ENCODE measurements at regions not wholly inside any gene's neighbourhood (a gene's known extent, or its start where the extent isn't known, plus 50 kb on each side); places are given as distances from the start of the nearest gene placed in this dataset.

- ATAC-seq = no peak
- Histone ChIP-seq H3K9me2 (ENCODE audit: insufficient read depth) (no peaks in the 10 kb centered on the region), H3K27me3 (ENCODE audit: insufficient read depth, low read length) (no peaks in the 10 kb centered on the region), H4K20me1 (ENCODE audit: insufficient read depth) (no peaks in the 10 kb centered on the region), H3K27ac (ENCODE audit: low read depth, low read length) (no peak overlapping the region), H3K79me2 (ENCODE audit: insufficient read depth, low read length) (no peaks in the 10 kb centered on the region), H2AFZ (ENCODE audit: low read depth, low read length, poor library complexity, severe bottlenecking) (no peak overlapping the region), H3K36me3 (ENCODE audit: control insufficient read depth in 1 of 2, insufficient read depth in 2 of 2, low read length in 2 of 2) (no peaks in the 10 kb centered on the region), H3K9me3 (ENCODE audit: control insufficient read depth in 1 of 2, insufficient read depth in 1 of 2, low read depth in 1 of 2, low read length in 2 of 2) (no peaks in the 10 kb centered on the region), H3K9ac (ENCODE audit: low read length) (no peak overlapping the region), H3K4me1 (ENCODE audit: control insufficient read depth in 1 of 2, insufficient read depth in 2 of 2, low read length in 2 of 2) (no peaks in the 10 kb centered on the region), H3K4me3 (replicated peaks in 1 of 2; ENCODE audit: low read depth in 1 of 2, low read length in 2 of 2) (no peak overlapping the region), H3K4me2 (ENCODE audit: low read length) (no peak overlapping the region)
- BruUV-seq (replicated peaks) = no TSS peak
- TF ChIP-seq TCF7L2 (IDR thresholded peaks at IDR 0.05; ENCODE audit: borderline replicate concordance, extremely low read depth, insufficient read depth, insufficient read length) (no peak), YY1 (IDR thresholded peaks at IDR 0.05; ENCODE audit: extremely low read depth, insufficient replicate concordance, low read depth, low read length) (no peak), REST (IDR thresholded peaks at IDR 0.05; ENCODE audit: low read depth) (no peak), ELF1 (IDR thresholded peaks at IDR 0.05; ENCODE audit: borderline replicate concordance, low read depth) (no peak)
- ChIA-PET RAD21 (ENCODE audit: low non-redundant PET in 1 of 2, low total read pairs in 2 of 2, uncharacterized antibody in 2 of 2, unreplicated experiment in 2 of 2) (no interaction called here), POLR2A (no interaction called here), CTCF (no interaction called here)
- intact Hi-C loops (cut with micrococcal nuclease) = no loop called here
- DNase-seq (ENCODE audit: low read depth, low spot score) = no peak
These were observed 65.3 kb upstream of the MYLIP start for GRCh38 chr6:16063580-16063979.

GRCh38 chr6:16061818-16062217 lies 67.1 kb upstream of the MYLIP start:
- Histone ChIP-seq H3K9me2 (ENCODE audit: insufficient read depth) (no peaks in the 10 kb centered on the region), H3K9ac (ENCODE audit: low read length) (no peak overlapping the region), H3K27ac (ENCODE audit: low read depth, low read length) (no peak overlapping the region), H3K36me3 (ENCODE audit: control insufficient read depth in 1 of 2, insufficient read depth in 2 of 2, low read length in 2 of 2) (no peaks in the 10 kb centered on the region), H4K20me1 (ENCODE audit: insufficient read depth) (no peaks in the 10 kb centered on the region), H3K9me3 (ENCODE audit: control insufficient read depth in 1 of 2, insufficient read depth in 1 of 2, low read depth in 1 of 2, low read length in 2 of 2) (no peaks in the 10 kb centered on the region), H3K4me3 (replicated peaks in 1 of 2; ENCODE audit: low read depth in 1 of 2, low read length in 2 of 2) (no peak overlapping the region), H3K79me2 (ENCODE audit: insufficient read depth, low read length) (no peaks in the 10 kb centered on the region), H3K4me2 (ENCODE audit: low read length) (no peak overlapping the region), H3K4me1 (ENCODE audit: control insufficient read depth in 1 of 2, insufficient read depth in 2 of 2, low read length in 2 of 2) (no peaks in the 10 kb centered on the region), H3K27me3 (ENCODE audit: insufficient read depth, low read length) (no peaks in the 10 kb centered on the region), H2AFZ (ENCODE audit: low read depth, low read length, poor library complexity, severe bottlenecking) (no peak overlapping the region)
- POLR2A ChIA-PET = no interaction called here
- intact Hi-C loops (cut with micrococcal nuclease) = no loop called here
- DNase-seq (ENCODE audit: low read depth, low spot score) = no peak
- RAD21 ChIA-PET (ENCODE audit: low non-redundant PET in 1 of 2, low total read pairs in 2 of 2, uncharacterized antibody in 2 of 2, unreplicated experiment in 2 of 2) = no interaction called here
- ATAC-seq = no peak
- CTCF ChIA-PET = no interaction called here
- no TSS peak for BruUV-seq (replicated peaks)
- no peak for TF ChIP-seq MAX (IDR thresholded peaks at IDR 0.05)
- TF ChIP-seq SIN3A (IDR thresholded peaks at IDR 0.05; ENCODE audit: low read depth) = no peak
- TF ChIP-seq FOSL1 (IDR thresholded peaks at IDR 0.05; ENCODE audit: low read depth) = no peak
- no peak for TF ChIP-seq CEBPB (IDR thresholded peaks at IDR 0.05; ENCODE audit: low read depth)
- TF ChIP-seq ATF3 (IDR thresholded peaks at IDR 0.05) = no peak
- TF ChIP-seq RAD21 (IDR thresholded peaks at IDR 0.05; ENCODE audit: low read depth) = no peak
- TF ChIP-seq EZH2phosphoT487 (IDR thresholded peaks at IDR 0.05; ENCODE audit: borderline replicate concordance) = no peak
- no peak for TF ChIP-seq CTCF (IDR thresholded peaks at IDR 0.05 in 2 of 3, conservative IDR thresholded peaks at IDR 0.05 in 1 of 3; ENCODE audit: borderline replicate concordance in 1 of 3, insufficient read depth in 1 of 3, low read depth in 2 of 3, low read length in 2 of 3)
- no peak for TF ChIP-seq TCF7L2 (IDR thresholded peaks at IDR 0.05; ENCODE audit: borderline replicate concordance, extremely low read depth, insufficient read depth, insufficient read length)
